Liver (tissue), 8 donors: ENCODE measurements at regions not wholly inside any gene's neighbourhood (a gene's known extent, or its start where the extent isn't known, plus 50 kb on each side); places are given as distances from the start of the nearest gene placed in this dataset.

Source experiments
- DNase-seq: peaks from one replicate; pipeline ENCODE4 v3.0.0-alpha.2; 2017; ENCODE audit warnings: low spot score
- H3K27ac ChIP-seq, 2 donors: one replicate each; pipeline ENCODE4 v1.7.0; 2013; ENCODE audit warnings: inconsistent platforms in 2 of 2, low read length in 2 of 2, control low read depth in 1 of 2, low read depth in 1 of 2, mild to moderate bottlenecking in 1 of 2
- H3K27me3 ChIP-seq, 4 donors: one replicate each; pipeline versions ENCODE4 v1.6.1 to v1.7.0; 2013; ENCODE audit warnings: low read length in 3 of 4, inconsistent platforms in 1 of 4, mild to moderate bottlenecking in 1 of 4, moderate library complexity in 1 of 4; ENCODE audit not compliant: control insufficient read depth in 4 of 4, insufficient read depth in 4 of 4
- H3K36me3 ChIP-seq, 4 donors: one replicate each; pipeline versions ENCODE4 v1.6.1 to v1.7.0; 2013; ENCODE audit warnings: low read length in 3 of 4, mild to moderate bottlenecking in 3 of 4, low read depth in 1 of 4, moderate library complexity in 1 of 4; ENCODE audit not compliant: control insufficient read depth in 4 of 4, insufficient read depth in 3 of 4
- H3K4me1 ChIP-seq, 4 donors: one replicate each; pipeline versions ENCODE4 v1.6.1 to v1.7.0; 2013; ENCODE audit warnings: low read length in 3 of 4, mild to moderate bottlenecking in 3 of 4, moderate library complexity in 1 of 4; ENCODE audit not compliant: control insufficient read depth in 4 of 4, insufficient read depth in 4 of 4
- H3K4me3 ChIP-seq, 3 donors: one replicate each; pipeline versions ENCODE4 v1.6.1 to v1.7.0; 2013; ENCODE audit warnings: low read length in 3 of 3, control low read depth in 1 of 3, low read depth in 1 of 3, mild to moderate bottlenecking in 1 of 3
- H3K9ac ChIP-seq, 2 donors: one replicate each; pipeline ENCODE4 v1.7.0; 2013; ENCODE audit warnings: low read length in 2 of 2, mild to moderate bottlenecking in 2 of 2, moderate library complexity in 2 of 2, control low read depth in 1 of 2, low read depth in 1 of 2
- H3K9me3 ChIP-seq, 4 donors: one replicate each; pipeline versions ENCODE4 v1.6.1 to v1.7.0; 2013; ENCODE audit warnings: low read length in 3 of 4; ENCODE audit not compliant: control insufficient read depth in 4 of 4
- EGR1 ChIP-seq, 2 donors: IDR thresholded peaks; 2 replicates each; pipeline ENCODE4 v1.6.1; 2016 to 2018; ENCODE audit warnings: antibody characterized with exemption in 2 of 2, low read depth in 2 of 2
- FOXA1 ChIP-seq: IDR thresholded peaks from 2 replicates; pipeline ENCODE4 v1.6.1; 2016; ENCODE audit warnings: antibody characterized with exemption
- FOXA2 ChIP-seq: IDR thresholded peaks from 2 replicates; pipeline ENCODE4 v1.6.1; 2016; ENCODE audit warnings: antibody characterized with exemption
- GABPA ChIP-seq, 2 donors: IDR thresholded peaks in 1 of 2; conservative IDR thresholded peaks in 1 of 2; 2 replicates each; pipeline ENCODE4 v1.6.1; 2016; ENCODE audit warnings: antibody characterized with exemption in 2 of 2, mild to moderate bottlenecking in 1 of 2, moderate library complexity in 1 of 2
- HNF4A ChIP-seq, 2 donors: conservative IDR thresholded peaks; 2 replicates each; pipeline ENCODE4 v1.6.1; 2016; ENCODE audit warnings: antibody characterized with exemption in 2 of 2, mild to moderate bottlenecking in 2 of 2
- JUND ChIP-seq, 2 donors: IDR thresholded peaks; 2 replicates each; pipeline ENCODE4 v1.6.1; 2016; ENCODE audit warnings: antibody characterized with exemption in 2 of 2
- NR2F2 ChIP-seq: IDR thresholded peaks from 2 replicates; pipeline ENCODE4 v1.6.1; 2016; ENCODE audit warnings: antibody characterized with exemption
- RAD21 ChIP-seq, 2 donors: IDR thresholded peaks; 2 replicates each; pipeline ENCODE4 v1.6.1; 2016; ENCODE audit warnings: antibody characterized with exemption in 2 of 2, mild to moderate bottlenecking in 2 of 2
- RXRA ChIP-seq, 2 donors: IDR thresholded peaks; 2 replicates each; pipeline ENCODE4 v1.6.1; 2017 to 2018; ENCODE audit warnings: antibody characterized with exemption in 2 of 2, mild to moderate bottlenecking in 1 of 2
- TAF1 ChIP-seq: conservative IDR thresholded peaks from 2 replicates; pipeline ENCODE4 v1.6.1; 2016; ENCODE audit warnings: antibody characterized with exemption, mild to moderate bottlenecking
- YY1 ChIP-seq: IDR thresholded peaks from 2 replicates; pipeline ENCODE4 v1.6.1; 2016; ENCODE audit warnings: antibody characterized with exemption, mild to moderate bottlenecking
- WGBS: extraction: QIAGEN DNeasy Blood & Tissue Kit; methylation state at CpG from one replicate; pipeline ENCODE4 v1.1.7; 2013; 5-methylcytosine and 5-hydroxymethylcytosine counted together
- TF ChIP-seq, protein P1 (sequence below): fragments of 150-350 bp; IDR thresholded peaks from 2 replicates; pipeline ENCODE4 v1.5.1; 2017; ENCODE audit warnings: improper control_type of control experiment, low read depth, low read length; ENCODE audit not compliant: missing input control
- TF ChIP-seq, protein P2 (sequence below): IDR thresholded peaks from 2 replicates; pipeline ENCODE4 v1.6.1; 2016; ENCODE audit warnings: antibody characterized with exemption
- TF ChIP-seq, protein P3 (sequence below): IDR thresholded peaks from 2 replicates; pipeline ENCODE4 v1.6.1; 2016; ENCODE audit warnings: antibody characterized with exemption, mild to moderate bottlenecking
- TF ChIP-seq, protein P4 (sequence below): IDR thresholded peaks from 2 replicates; pipeline ENCODE4 v1.6.1; 2016; ENCODE audit warnings: antibody characterized with exemption
- TF ChIP-seq, protein P5 (sequence below): IDR thresholded peaks from 2 replicates; pipeline ENCODE4 v1.6.1; 2016; ENCODE audit warnings: antibody characterized with exemption
- donor health status: healthy.
- donor health status: healthy.
- donor health status: healthy.
- donor health status: healthy.
- donor health status: healthy.

DNA sequence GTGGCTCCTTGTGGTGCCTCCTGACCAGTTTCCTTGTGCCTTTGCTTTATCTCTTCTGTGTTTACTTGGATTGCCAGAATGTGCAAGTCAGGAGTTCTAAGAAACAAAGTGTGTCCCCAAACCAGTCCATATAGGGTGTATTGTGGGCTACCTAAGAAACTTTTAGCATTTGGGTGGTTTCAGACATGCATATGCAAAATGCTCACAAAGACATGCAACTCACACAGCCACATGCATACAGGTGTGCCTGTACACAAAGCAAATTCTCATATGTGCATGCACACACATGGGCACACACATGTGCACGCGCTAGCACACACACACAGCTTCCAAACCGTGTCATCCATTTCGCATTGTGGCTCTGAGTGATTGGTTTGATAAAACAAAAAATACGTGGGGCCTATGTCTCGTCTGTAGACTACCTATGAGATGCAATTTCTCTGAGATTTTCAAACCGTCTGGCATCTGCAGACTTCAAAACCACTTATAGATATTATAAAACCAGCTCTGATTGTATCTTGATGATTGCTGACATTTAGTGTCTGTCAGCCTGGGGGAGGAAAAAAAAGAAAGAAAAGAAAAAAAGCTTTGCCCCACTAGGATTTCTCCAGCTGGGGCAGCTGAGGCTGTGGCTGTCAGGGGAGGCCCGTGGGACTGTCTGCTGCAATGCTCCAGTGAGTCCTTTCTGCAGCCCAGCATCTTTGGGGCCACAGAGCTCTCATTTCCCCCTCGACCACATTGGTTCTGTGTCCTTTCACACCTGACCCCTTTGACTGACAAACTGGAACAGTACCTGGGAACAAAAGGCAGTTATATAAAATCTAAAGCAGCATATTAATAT is 556.1 kb downstream of the CMPK2 start:
- H3K9ac ChIP-seq = no peak overlapping the region

More for the DNA sequence above, 556.1 kb downstream of the CMPK2 start:
- TF ChIP-seq, protein P1, sequence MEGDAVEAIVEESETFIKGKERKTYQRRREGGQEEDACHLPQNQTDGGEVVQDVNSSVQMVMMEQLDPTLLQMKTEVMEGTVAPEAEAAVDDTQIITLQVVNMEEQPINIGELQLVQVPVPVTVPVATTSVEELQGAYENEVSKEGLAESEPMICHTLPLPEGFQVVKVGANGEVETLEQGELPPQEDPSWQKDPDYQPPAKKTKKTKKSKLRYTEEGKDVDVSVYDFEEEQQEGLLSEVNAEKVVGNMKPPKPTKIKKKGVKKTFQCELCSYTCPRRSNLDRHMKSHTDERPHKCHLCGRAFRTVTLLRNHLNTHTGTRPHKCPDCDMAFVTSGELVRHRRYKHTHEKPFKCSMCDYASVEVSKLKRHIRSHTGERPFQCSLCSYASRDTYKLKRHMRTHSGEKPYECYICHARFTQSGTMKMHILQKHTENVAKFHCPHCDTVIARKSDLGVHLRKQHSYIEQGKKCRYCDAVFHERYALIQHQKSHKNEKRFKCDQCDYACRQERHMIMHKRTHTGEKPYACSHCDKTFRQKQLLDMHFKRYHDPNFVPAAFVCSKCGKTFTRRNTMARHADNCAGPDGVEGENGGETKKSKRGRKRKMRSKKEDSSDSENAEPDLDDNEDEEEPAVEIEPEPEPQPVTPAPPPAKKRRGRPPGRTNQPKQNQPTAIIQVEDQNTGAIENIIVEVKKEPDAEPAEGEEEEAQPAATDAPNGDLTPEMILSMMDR = no peak
- TF ChIP-seq RXRA (IDR thresholded peaks at IDR 0.05) (no peak), FOXA1 (no peak), TAF1 (no peak), HNF4A (conservative IDR thresholded peaks at IDR 0.05) (no peak), EGR1 (IDR thresholded peaks at IDR 0.05; ENCODE audit: low read depth in 2 of 2) (no peak), YY1 (no peak), GABPA (IDR thresholded peaks at IDR 0.05 in 1 of 2, conservative IDR thresholded peaks at IDR 0.05 in 1 of 2) (no peak), FOXA2 (no peak), RAD21 (IDR thresholded peaks at IDR 0.05) (no peak), JUND (IDR thresholded peaks at IDR 0.05) (no peak), NR2F2 (no peak)
- TF ChIP-seq, protein P2, sequence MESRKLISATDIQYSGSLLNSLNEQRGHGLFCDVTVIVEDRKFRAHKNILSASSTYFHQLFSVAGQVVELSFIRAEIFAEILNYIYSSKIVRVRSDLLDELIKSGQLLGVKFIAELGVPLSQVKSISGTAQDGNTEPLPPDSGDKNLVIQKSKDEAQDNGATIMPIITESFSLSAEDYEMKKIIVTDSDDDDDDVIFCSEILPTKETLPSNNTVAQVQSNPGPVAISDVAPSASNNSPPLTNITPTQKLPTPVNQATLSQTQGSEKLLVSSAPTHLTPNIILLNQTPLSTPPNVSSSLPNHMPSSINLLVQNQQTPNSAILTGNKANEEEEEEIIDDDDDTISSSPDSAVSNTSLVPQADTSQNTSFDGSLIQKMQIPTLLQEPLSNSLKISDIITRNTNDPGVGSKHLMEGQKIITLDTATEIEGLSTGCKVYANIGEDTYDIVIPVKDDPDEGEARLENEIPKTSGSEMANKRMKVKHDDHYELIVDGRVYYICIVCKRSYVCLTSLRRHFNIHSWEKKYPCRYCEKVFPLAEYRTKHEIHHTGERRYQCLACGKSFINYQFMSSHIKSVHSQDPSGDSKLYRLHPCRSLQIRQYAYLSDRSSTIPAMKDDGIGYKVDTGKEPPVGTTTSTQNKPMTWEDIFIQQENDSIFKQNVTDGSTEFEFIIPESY = no peak
- TF ChIP-seq, protein P3, sequence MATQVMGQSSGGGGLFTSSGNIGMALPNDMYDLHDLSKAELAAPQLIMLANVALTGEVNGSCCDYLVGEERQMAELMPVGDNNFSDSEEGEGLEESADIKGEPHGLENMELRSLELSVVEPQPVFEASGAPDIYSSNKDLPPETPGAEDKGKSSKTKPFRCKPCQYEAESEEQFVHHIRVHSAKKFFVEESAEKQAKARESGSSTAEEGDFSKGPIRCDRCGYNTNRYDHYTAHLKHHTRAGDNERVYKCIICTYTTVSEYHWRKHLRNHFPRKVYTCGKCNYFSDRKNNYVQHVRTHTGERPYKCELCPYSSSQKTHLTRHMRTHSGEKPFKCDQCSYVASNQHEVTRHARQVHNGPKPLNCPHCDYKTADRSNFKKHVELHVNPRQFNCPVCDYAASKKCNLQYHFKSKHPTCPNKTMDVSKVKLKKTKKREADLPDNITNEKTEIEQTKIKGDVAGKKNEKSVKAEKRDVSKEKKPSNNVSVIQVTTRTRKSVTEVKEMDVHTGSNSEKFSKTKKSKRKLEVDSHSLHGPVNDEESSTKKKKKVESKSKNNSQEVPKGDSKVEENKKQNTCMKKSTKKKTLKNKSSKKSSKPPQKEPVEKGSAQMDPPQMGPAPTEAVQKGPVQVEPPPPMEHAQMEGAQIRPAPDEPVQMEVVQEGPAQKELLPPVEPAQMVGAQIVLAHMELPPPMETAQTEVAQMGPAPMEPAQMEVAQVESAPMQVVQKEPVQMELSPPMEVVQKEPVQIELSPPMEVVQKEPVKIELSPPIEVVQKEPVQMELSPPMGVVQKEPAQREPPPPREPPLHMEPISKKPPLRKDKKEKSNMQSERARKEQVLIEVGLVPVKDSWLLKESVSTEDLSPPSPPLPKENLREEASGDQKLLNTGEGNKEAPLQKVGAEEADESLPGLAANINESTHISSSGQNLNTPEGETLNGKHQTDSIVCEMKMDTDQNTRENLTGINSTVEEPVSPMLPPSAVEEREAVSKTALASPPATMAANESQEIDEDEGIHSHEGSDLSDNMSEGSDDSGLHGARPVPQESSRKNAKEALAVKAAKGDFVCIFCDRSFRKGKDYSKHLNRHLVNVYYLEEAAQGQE = no peak
- TF ChIP-seq, protein P4, sequence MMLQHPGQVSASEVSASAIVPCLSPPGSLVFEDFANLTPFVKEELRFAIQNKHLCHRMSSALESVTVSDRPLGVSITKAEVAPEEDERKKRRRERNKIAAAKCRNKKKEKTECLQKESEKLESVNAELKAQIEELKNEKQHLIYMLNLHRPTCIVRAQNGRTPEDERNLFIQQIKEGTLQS = no peak
- TF ChIP-seq, protein P5, sequence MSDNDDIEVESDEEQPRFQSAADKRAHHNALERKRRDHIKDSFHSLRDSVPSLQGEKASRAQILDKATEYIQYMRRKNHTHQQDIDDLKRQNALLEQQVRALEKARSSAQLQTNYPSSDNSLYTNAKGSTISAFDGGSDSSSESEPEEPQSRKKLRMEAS = no peak
- no peak overlapping the region for H3K27ac ChIP-seq
- H3K4me3 ChIP-seq = no peak overlapping the region
- DNase-seq = no peak
- no peaks in the 10 kb centered on the region for H3K27me3 ChIP-seq
- H3K36me3 ChIP-seq = no peaks in the 10 kb centered on the region
- no peaks in the 10 kb centered on the region for H3K9me3 ChIP-seq
- 69% methylated on average over 9 of the region's 9 CpGs for WGBS
- H3K4me1 ChIP-seq = no peaks in the 10 kb centered on the region
